Smooth muscle cell (in vitro differentiated cells): ENCODE measurements at regions not wholly inside any gene's neighbourhood (a gene's known extent, or its start where the extent isn't known, plus 50 kb on each side); places are given as distances from the start of the nearest gene placed in this dataset.

Experiments
- DNase-seq: peaks from one replicate; lab custom pipeline; 2025; ENCODE audit not compliant: unreplicated experiment; lab: John Stamatoyannopoulos, UW
- H2AFZ ChIP-seq: fragments of 200-600 bp; sonication (generic); 2 replicates; pipeline ENCODE4 v1.6.0; 2016; ENCODE audit warnings: antibody characterized with exemption, low read depth, mild to moderate bottlenecking
- H3F3A ChIP-seq: fragments of 200-600 bp; sonication (generic); 2 replicates; pipeline ENCODE4 v1.6.0; 2017; ENCODE audit warnings: antibody characterized with exemption, low read depth
- H3K27ac ChIP-seq: fragments of 200-600 bp; sonication (generic); 2 replicates; pipeline ENCODE4 v1.5.1; 2016; ENCODE audit warnings: low read depth, mild to moderate bottlenecking
- H3K27me3 ChIP-seq: fragments of 200-600 bp; sonication (generic); 2 replicates; pipeline ENCODE4 v1.6.1; 2016; ENCODE audit warnings: low read depth, mild to moderate bottlenecking
- H3K36me3 ChIP-seq: fragments of 200-600 bp; sonication (generic); 2 replicates; pipeline ENCODE4 v1.5.1; 2016; ENCODE audit warnings: low read depth
- H3K4me1 ChIP-seq: fragments of 200-600 bp; sonication (generic); 2 replicates; pipeline ENCODE4 v1.5.1; 2016; ENCODE audit warnings: low read depth
- H3K4me2 ChIP-seq: fragments of 200-600 bp; sonication (generic); 2 replicates; pipeline ENCODE4 v1.6.0; 2016; ENCODE audit warnings: mild to moderate bottlenecking
- H3K4me3 ChIP-seq: fragments of 200-600 bp; sonication (generic); 2 replicates; pipeline ENCODE4 v1.5.1; 2016; ENCODE audit warnings: mild to moderate bottlenecking
- H3K79me2 ChIP-seq: fragments of 200-600 bp; sonication (generic); 2 replicates; pipeline ENCODE4 v1.6.0; 2016; ENCODE audit warnings: low read depth, mild to moderate bottlenecking
- H3K9ac ChIP-seq: fragments of 200-600 bp; sonication (generic); 2 replicates; pipeline ENCODE4 v1.6.0; 2016; ENCODE audit warnings: low read depth
- H3K9me3 ChIP-seq: fragments of 200-600 bp; sonication (generic); replicated peaks from 2 replicates; pipeline ENCODE4 v1.5.1; 2016; ENCODE audit warnings: low read depth
- H4K20me1 ChIP-seq: fragments of 200-600 bp; sonication (generic); 2 replicates; pipeline ENCODE4 v1.6.0; 2016; ENCODE audit warnings: low read depth
- CTCF ChIP-seq: fragments of 200-600 bp; sonication (generic); IDR thresholded peaks from 2 replicates; pipeline ENCODE4 v1.5.1; 2017; ENCODE audit warnings: borderline replicate concordance, mild to moderate bottlenecking, antibody characterized with exemption; ENCODE audit not compliant: insufficient read depth, poor library complexity, severe bottlenecking
- WGBS: methylation state at CpG from one replicate; pipeline ENCODE4 v1.1.7; 2016; ENCODE audit warnings: low lambda C conversion rate; 5-methylcytosine and 5-hydroxymethylcytosine counted together

- Histone ChIP-seq H3K9ac (no peak overlapping the region), H3K4me3 (no peak overlapping the region), H3K27ac (no peak overlapping the region), H3K4me2 (no peak overlapping the region), H3K79me2 (no peaks in the 10 kb centered on the region), H3K4me1 (no peaks in the 10 kb centered on the region), H2AFZ (no peak overlapping the region), H3F3A (no peaks in the 10 kb centered on the region), H3K27me3 (no peaks in the 10 kb centered on the region), H3K36me3 (no peaks in the 10 kb centered on the region), H3K9me3 (no peaks in the 10 kb centered on the region), H4K20me1 (no peaks in the 10 kb centered on the region)
- TF ChIP-seq CTCF = no peak
- no peak for DNase-seq
- 65% methylated on average over 6 of the region's 6 CpGs for WGBS
These were observed 348.3 kb upstream of the SOX11 start for GRCh38 chr2:5343785-5344335.

- Histone ChIP-seq H4K20me1 (no peaks in the 10 kb centered on the region), H3K27me3 (no peaks in the 10 kb centered on the region), H3K9me3 (peaks cover 5% of the 10 kb centered on the region), H3K36me3 (no peaks in the 10 kb centered on the region), H2AFZ (no peak overlapping the region), H3K4me3 (no peak overlapping the region), H3K4me2 (no peak overlapping the region), H3K4me1 (no peaks in the 10 kb centered on the region), H3K9ac (no peak overlapping the region), H3K79me2 (no peaks in the 10 kb centered on the region), H3K27ac (no peak overlapping the region), H3F3A (no peaks in the 10 kb centered on the region)
- TF ChIP-seq CTCF = no peak
- WGBS = 100% methylated on average over 2 of the region's 2 CpGs
- no peak for DNase-seq
These were observed 339.9 kb upstream of the SOX11 start for GRCh38 chr2:5352286-5352685.

- no peaks in the 10 kb centered on the region for H3K79me2 ChIP-seq
- no peak overlapping the region for H3K4me2 ChIP-seq
- H3K36me3 ChIP-seq = no peaks in the 10 kb centered on the region
- no peaks in the 10 kb centered on the region for H3F3A ChIP-seq
- H3K4me1 ChIP-seq = no peaks in the 10 kb centered on the region
- no peaks in the 10 kb centered on the region for H3K27me3 ChIP-seq
- 26% methylated on average over 1 of the region's 1 CpG for WGBS
- no peak overlapping the region for H3K9ac ChIP-seq
- no peak overlapping the region for H2AFZ ChIP-seq
- peaks cover 5% of the 10 kb centered on the region for H3K9me3 ChIP-seq
- TF ChIP-seq CTCF = no peak
- H4K20me1 ChIP-seq = no peaks in the 10 kb centered on the region
- no peak overlapping the region for H3K4me3 ChIP-seq
- no peak for DNase-seq
- no peak overlapping the region for H3K27ac ChIP-seq
These were observed 338.6 kb upstream of the SOX11 start for GRCh38 chr2:5353565-5353964.

GRCh38 chr2:5359397-5359796, 332.8 kb upstream of the SOX11 start:
- H3K4me2 ChIP-seq = no peak overlapping the region
- no peaks in the 10 kb centered on the region for H4K20me1 ChIP-seq
- no peaks in the 10 kb centered on the region for H3K79me2 ChIP-seq
- no peak overlapping the region for H3K27ac ChIP-seq
- no peaks in the 10 kb centered on the region for H3K36me3 ChIP-seq
- H3K9ac ChIP-seq = no peak overlapping the region
- no peaks in the 10 kb centered on the region for H3F3A ChIP-seq
- H3K4me1 ChIP-seq = no peaks in the 10 kb centered on the region
- TF ChIP-seq CTCF = no peak
- H3K27me3 ChIP-seq = peaks cover 3% of the 10 kb centered on the region
- H3K9me3 ChIP-seq = peaks cover 5% of the 10 kb centered on the region
- WGBS = 96% methylated on average over 6 of the region's 6 CpGs
- no peak overlapping the region for H2AFZ ChIP-seq
- H3K4me3 ChIP-seq = no peak overlapping the region
- DNase-seq = no peak
